ENCODE measurements at regions not wholly inside any gene's neighbourhood (a gene's known extent, or its start where the extent isn't known, plus 50 kb on each side); places are given as distances from the start of the nearest gene placed in this dataset.

- Histone ChIP-seq H3K27me3 (ENCODE audit: control insufficient read depth, insufficient read depth, low read length) (no peaks in the 10 kb centered on the region), H3K4me3 (ENCODE audit: low read depth in 2 of 2, low read length in 2 of 2) (no peak overlapping the region), H3K4me1 (ENCODE audit: control insufficient read depth, insufficient read depth, low read length) (no peaks in the 10 kb centered on the region), H3K9me3 (ENCODE audit: control insufficient read depth, insufficient read depth, low read depth, low read length) (no peaks in the 10 kb centered on the region), H3K27ac (ENCODE audit: low read length) (no peak overlapping the region), H3K36me3 (ENCODE audit: control insufficient read depth, insufficient read depth, low read length) (no peaks in the 10 kb centered on the region)
- no peak for ATAC-seq
- in situ Hi-C loops (cut with HindIII; ENCODE audit: low pct_unique_long_range_greater_than_20kb, low sequenced_read_pairs): no loop called here
- intact Hi-C loops (cut with micrococcal nuclease; ENCODE audit: unreplicated experiment): no loop called here
- ChIA-PET CTCF (no interaction called here), POLR2A (no interaction called here)
- BruUV-seq (replicated peaks): no TSS peak
- TF ChIP-seq TCF7L2 (IDR thresholded peaks at IDR 0.05; ENCODE audit: low read depth, low read length) (no peak), POLR2AphosphoS5 (IDR thresholded peaks at IDR 0.05; ENCODE audit: low read depth, low read length) (no peak), SIN3A (IDR thresholded peaks at IDR 0.05; ENCODE audit: borderline replicate concordance, insufficient read depth, low read depth, low read length) (no peak), REST (IDR thresholded peaks at IDR 0.05; ENCODE audit: insufficient read depth in 1 of 2, low read depth in 2 of 2, low read length in 1 of 2) (no peak), CTCF (IDR thresholded peaks at IDR 0.05) (no peak)
- DNase-seq (ENCODE audit: low read depth, low spot score): no peak
Measured at GRCh38 chr16:79748629-79749028, 148.1 kb upstream of the MAF start.

- BruUV-seq (replicated peaks): no TSS peak
- DNase-seq (ENCODE audit: low read depth, low spot score): no peak
Measured at GRCh38 chr16:79747688-79748087, 147.2 kb upstream of the MAF start.

GRCh38 chr16:79740252-79740651, 139.7 kb upstream of the MAF start:
- Histone ChIP-seq H3K4me3 (ENCODE audit: low read depth in 2 of 2, low read length in 2 of 2) (no peak overlapping the region), H3K9me3 (ENCODE audit: control insufficient read depth, insufficient read depth, low read depth, low read length) (no peaks in the 10 kb centered on the region), H3K4me1 (ENCODE audit: control insufficient read depth, insufficient read depth, low read length) (no peaks in the 10 kb centered on the region), H3K27ac (ENCODE audit: low read length) (no peak overlapping the region), H3K36me3 (ENCODE audit: control insufficient read depth, insufficient read depth, low read length) (no peaks in the 10 kb centered on the region), H3K27me3 (ENCODE audit: control insufficient read depth, insufficient read depth, low read length) (no peaks in the 10 kb centered on the region)
- ChIA-PET POLR2A (no interaction called here), CTCF (no interaction called here)
- no peak for ATAC-seq
- no TSS peak for BruUV-seq (replicated peaks)
- intact Hi-C loops (cut with micrococcal nuclease; ENCODE audit: unreplicated experiment): no loop called here
- in situ Hi-C loops (cut with HindIII; ENCODE audit: low pct_unique_long_range_greater_than_20kb, low sequenced_read_pairs): no loop called here
- DNase-seq (ENCODE audit: low read depth, low spot score): no peak
- no peak for TF ChIP-seq SIN3A (IDR thresholded peaks at IDR 0.05; ENCODE audit: borderline replicate concordance, insufficient read depth, low read depth, low read length)
- TF ChIP-seq CTCF (IDR thresholded peaks at IDR 0.05): no peak
- no peak for TF ChIP-seq REST (IDR thresholded peaks at IDR 0.05; ENCODE audit: insufficient read depth in 1 of 2, low read depth in 2 of 2, low read length in 1 of 2)

More at GRCh38 chr16:79747688-79748087, 147.2 kb upstream of the MAF start:
- no peak for ATAC-seq
- in situ Hi-C loops (cut with HindIII; ENCODE audit: low pct_unique_long_range_greater_than_20kb, low sequenced_read_pairs) (no loop called here), intact Hi-C loops (cut with micrococcal nuclease; ENCODE audit: unreplicated experiment) (no loop called here)
- Histone ChIP-seq H3K9me3 (ENCODE audit: control insufficient read depth, insufficient read depth, low read depth, low read length) (no peaks in the 10 kb centered on the region), H3K27ac (ENCODE audit: low read length) (no peak overlapping the region), H3K4me1 (ENCODE audit: control insufficient read depth, insufficient read depth, low read length) (no peaks in the 10 kb centered on the region), H3K27me3 (ENCODE audit: control insufficient read depth, insufficient read depth, low read length) (no peaks in the 10 kb centered on the region), H3K4me3 (ENCODE audit: low read depth in 2 of 2, low read length in 2 of 2) (no peak overlapping the region), H3K36me3 (ENCODE audit: control insufficient read depth, insufficient read depth, low read length) (no peaks in the 10 kb centered on the region)
- ChIA-PET POLR2A (no interaction called here), CTCF (no interaction called here)
- no peak for TF ChIP-seq SIN3A (IDR thresholded peaks at IDR 0.05; ENCODE audit: borderline replicate concordance, insufficient read depth, low read depth, low read length)
- TF ChIP-seq POLR2AphosphoS5 (IDR thresholded peaks at IDR 0.05; ENCODE audit: low read depth, low read length): no peak
